ENCODE measurements at regions not wholly inside any gene's neighbourhood (a gene's known extent, or its start where the extent isn't known, plus 50 kb on each side); places are given as distances from the start of the nearest gene placed in this dataset.

DNA sequence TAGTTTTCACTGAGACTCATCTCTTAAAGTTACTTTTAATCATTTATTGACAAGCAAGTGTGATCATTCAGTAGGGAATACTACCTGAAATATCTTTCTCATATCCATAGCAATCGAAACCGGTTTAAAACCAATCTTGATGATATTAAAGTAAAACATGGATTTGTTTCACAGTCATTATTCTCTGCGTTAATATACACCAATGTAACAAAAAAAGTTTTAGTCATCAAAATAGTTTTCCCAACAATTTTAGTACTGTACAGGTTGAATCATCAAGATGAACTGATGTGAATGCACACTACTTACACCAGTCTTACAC is 137.0 kb upstream of the KRAS start:
- no peak for DNase-seq (ENCODE audit: low read depth)
- TF ChIP-seq, protein P1, sequence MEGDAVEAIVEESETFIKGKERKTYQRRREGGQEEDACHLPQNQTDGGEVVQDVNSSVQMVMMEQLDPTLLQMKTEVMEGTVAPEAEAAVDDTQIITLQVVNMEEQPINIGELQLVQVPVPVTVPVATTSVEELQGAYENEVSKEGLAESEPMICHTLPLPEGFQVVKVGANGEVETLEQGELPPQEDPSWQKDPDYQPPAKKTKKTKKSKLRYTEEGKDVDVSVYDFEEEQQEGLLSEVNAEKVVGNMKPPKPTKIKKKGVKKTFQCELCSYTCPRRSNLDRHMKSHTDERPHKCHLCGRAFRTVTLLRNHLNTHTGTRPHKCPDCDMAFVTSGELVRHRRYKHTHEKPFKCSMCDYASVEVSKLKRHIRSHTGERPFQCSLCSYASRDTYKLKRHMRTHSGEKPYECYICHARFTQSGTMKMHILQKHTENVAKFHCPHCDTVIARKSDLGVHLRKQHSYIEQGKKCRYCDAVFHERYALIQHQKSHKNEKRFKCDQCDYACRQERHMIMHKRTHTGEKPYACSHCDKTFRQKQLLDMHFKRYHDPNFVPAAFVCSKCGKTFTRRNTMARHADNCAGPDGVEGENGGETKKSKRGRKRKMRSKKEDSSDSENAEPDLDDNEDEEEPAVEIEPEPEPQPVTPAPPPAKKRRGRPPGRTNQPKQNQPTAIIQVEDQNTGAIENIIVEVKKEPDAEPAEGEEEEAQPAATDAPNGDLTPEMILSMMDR (IDR thresholded peaks at IDR 0.05; ENCODE audit: insufficient read depth, low read length, severe bottlenecking): no peak
- H3K4me3 ChIP-seq (ENCODE audit: low read depth, low read length): no peak overlapping the region
- FAIRE-seq: no peak
- no peaks in the 10 kb centered on the region for H3K36me3 ChIP-seq (ENCODE audit: control insufficient read depth, insufficient read depth, low read length)
- H3K27me3 ChIP-seq (ENCODE audit: control insufficient read depth, insufficient read depth, low read length): no peaks in the 10 kb centered on the region

- Histone ChIP-seq H3K27me3 (ENCODE audit: control insufficient read depth, insufficient read depth, low read length) (no peaks in the 10 kb centered on the region), H3K4me3 (ENCODE audit: low read depth, low read length) (peak overlapping the region; percentile 79), H3K36me3 (ENCODE audit: control insufficient read depth, insufficient read depth, low read length) (no peaks in the 10 kb centered on the region)
- DNase-seq (ENCODE audit: low read depth) (peak; percentile 81), FAIRE-seq (no peak)
- TF ChIP-seq, protein P1 (IDR thresholded peaks at IDR 0.05; ENCODE audit: insufficient read depth, low read length, severe bottlenecking): peak; percentile 73
Measured at GRCh38 chr12:25386831-25387731, 136.4 kb upstream of the KRAS start.

- peak; percentile 18 for FAIRE-seq
Measured at GRCh38 chr12:25384893-25385248, 134.1 kb upstream of the KRAS start.

GRCh38 chr12:25384038-25384892 is 133.5 kb upstream of the KRAS start:
- no peak for FAIRE-seq

More at GRCh38 chr12:25384893-25385248, 134.1 kb upstream of the KRAS start:
- TF ChIP-seq, protein P1 (IDR thresholded peaks at IDR 0.05; ENCODE audit: insufficient read depth, low read length, severe bottlenecking): no peak
- Histone ChIP-seq H3K27me3 (ENCODE audit: control insufficient read depth, insufficient read depth, low read length) (no peaks in the 10 kb centered on the region), H3K36me3 (ENCODE audit: control insufficient read depth, insufficient read depth, low read length) (no peaks in the 10 kb centered on the region), H3K4me3 (ENCODE audit: low read depth, low read length) (peak overlapping the region; percentile 79)
- DNase-seq (ENCODE audit: low read depth): no peak

GRCh38 chr12:25382311-25383106 is 131.8 kb upstream of the KRAS start:
- FAIRE-seq (no peak), DNase-seq (ENCODE audit: low read depth) (no peak)
- Histone ChIP-seq H3K27me3 (ENCODE audit: control insufficient read depth, insufficient read depth, low read length) (no peaks in the 10 kb centered on the region), H3K4me3 (ENCODE audit: low read depth, low read length) (no peak overlapping the region), H3K36me3 (ENCODE audit: control insufficient read depth, insufficient read depth, low read length) (no peaks in the 10 kb centered on the region)
- TF ChIP-seq, protein P1 (IDR thresholded peaks at IDR 0.05; ENCODE audit: insufficient read depth, low read length, severe bottlenecking): no peak

More at GRCh38 chr12:25384038-25384892, 133.5 kb upstream of the KRAS start:
- H3K4me3 ChIP-seq (ENCODE audit: low read depth, low read length): no peak overlapping the region
- no peaks in the 10 kb centered on the region for H3K36me3 ChIP-seq (ENCODE audit: control insufficient read depth, insufficient read depth, low read length)
- TF ChIP-seq, protein P1 (IDR thresholded peaks at IDR 0.05; ENCODE audit: insufficient read depth, low read length, severe bottlenecking): no peak
- H3K27me3 ChIP-seq (ENCODE audit: control insufficient read depth, insufficient read depth, low read length): no peaks in the 10 kb centered on the region
- no peak for DNase-seq (ENCODE audit: low read depth)

Measured in bronchial epithelial cell (primary cell).